GM21526 (cell line): ENCODE measurements at regions not wholly inside any gene's neighbourhood (a gene's known extent, or its start where the extent isn't known, plus 50 kb on each side); places are given as distances from the start of the nearest gene placed in this dataset.

Experiments used
- ATAC-seq: cut with Tn5 transposase; IDR thresholded peaks from one replicate; pipeline ENCODE4 v1.9.1; 2021; ENCODE audit warnings: moderate library complexity; ENCODE audit not compliant: unreplicated experiment, low FRiP score

DNA sequence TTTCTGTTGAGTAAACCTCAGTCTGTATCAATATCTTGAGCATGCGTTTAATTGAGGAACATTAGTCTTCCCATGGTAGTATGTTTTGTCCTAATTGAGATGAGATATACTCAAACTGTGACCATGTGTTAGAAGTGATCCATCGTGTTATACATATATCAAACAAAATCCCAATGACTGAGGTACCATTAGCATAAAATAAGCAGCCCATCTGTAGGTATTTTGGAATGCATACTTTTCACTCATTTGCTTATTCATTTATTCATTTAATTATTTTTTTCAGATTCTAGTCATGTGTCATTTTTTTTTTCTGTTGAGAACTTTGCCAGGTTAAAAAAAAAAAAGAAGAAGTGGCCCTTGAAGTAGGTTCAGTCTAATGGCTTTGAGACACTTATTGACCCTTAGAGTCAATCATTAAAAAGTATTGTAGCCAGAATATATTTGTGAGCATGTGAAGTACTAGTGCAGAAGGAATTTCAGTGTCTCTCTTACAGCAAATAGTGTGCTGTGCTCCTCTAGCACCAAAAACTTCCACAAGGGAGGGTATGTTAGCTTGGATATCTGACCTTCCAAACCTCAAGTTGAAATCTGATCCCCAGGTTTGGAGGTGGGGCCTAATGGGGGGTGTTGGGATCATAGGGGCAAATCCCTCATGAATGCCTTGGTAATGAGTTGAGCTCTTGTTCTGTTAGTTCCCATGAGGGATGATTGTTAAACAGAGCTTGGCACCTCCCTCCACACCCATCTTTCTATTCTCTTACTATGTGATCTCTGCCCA lies 130.8 kb upstream of the NPY2R start:
- no peak for ATAC-seq

DNA sequence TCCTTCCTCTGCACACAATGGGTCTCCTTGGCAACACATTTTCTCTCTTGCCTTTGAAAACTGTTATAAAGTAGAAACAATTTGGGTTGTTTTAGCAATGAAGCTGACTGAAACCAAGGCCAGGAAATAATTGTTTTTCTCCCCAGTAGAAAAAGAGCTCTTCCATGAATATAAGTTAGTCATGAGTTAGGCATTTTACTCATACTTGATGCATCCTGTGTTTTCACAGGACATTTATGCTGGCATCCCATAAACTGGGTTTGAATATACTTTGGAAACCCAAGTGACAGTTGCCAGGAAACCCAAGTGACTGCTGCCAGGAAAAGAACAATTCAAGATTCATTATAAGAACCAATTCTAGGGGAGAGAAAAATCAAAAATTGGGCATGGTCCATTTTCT lies 128.6 kb upstream of the NPY2R start:
- no peak for ATAC-seq

- ATAC-seq: no peak
Observed at GRCh38 chr4:155081222-155081621, 127.2 kb upstream of the NPY2R start.

- ATAC-seq: no peak
Observed at GRCh38 chr4:155085843-155086530, 122.4 kb upstream of the NPY2R start.

DNA sequence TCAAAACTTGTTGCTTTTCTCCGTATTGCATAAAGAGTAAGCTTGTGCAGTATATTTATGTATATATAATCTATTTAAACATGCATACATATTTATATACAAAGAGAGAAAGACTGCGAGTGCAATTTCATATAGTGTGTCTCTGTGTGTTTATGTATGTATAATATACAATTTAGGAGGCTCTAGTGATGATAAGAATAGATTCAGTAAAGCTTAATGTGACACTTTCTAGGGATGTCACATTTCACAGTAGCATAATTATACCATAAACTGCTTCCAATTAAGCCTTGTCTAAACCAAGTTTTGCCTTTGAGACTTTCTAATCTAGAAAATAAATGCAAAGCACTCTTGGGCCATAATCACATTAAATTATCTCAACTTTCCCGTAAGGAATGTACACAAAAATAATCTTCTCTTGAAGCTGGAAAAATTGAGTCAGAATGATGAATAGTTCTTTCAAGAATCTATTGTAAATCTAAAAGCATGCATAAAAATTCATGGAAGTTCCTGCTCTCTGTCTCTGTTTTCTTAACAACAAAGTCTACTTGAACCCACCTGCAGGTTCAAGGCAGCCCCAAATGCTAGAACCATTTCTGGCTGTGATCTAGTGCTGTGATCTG lies 114.1 kb upstream of the NPY2R start:
- no peak for ATAC-seq

DNA sequence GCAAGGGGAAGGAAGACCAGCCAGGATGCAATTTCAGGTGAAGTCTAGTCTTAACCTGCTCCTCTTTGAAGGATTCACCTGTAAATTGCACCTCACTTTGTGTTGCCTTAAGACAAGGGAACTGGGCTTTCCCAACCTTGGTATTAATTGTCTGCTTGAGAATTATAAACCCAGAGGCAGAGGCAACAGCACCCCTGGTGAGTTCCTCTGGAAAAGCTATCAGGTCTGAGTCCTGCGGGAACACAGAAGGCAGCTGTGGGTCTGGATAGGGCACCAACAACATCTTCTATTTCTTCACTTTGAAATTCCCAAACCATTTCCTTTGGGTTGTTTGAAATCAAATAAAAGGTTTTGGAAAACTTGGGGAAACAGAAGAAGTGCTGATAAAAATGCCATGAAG lies 109.2 kb upstream of the NPY2R start:
- ATAC-seq: no peak

DNA sequence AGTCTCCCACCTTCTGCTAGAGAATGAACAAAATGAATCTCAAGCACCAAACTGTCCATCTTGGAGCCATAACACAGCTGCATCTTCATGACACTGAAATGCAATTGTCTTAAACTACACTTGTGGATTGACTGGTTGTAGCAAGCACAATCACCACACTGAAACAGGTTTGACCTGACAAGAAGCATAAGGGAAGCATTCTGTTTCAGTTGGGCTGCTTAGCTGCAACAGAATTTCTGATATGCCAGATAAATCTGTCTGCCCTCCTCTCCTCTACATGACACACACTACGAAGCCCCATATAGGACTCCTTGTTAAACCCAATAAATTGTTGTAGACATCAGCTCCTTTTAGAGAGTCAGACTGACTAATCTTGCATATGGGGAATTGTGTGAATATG lies 101.8 kb upstream of the NPY2R start:
- no peak for ATAC-seq

GRCh38 chr4:155107059-155107458 lies 101.4 kb upstream of the NPY2R start:
- ATAC-seq: no peak

- no peak for ATAC-seq
Observed at GRCh38 chr4:155114790-155115189, 93.6 kb upstream of the NPY2R start.

- no peak for ATAC-seq
Observed at GRCh38 chr4:155119006-155119405, 89.4 kb upstream of the NPY2R start.

GRCh38 chr4:155120536-155120935 lies 87.9 kb upstream of the NPY2R start:
- ATAC-seq: no peak

DNA sequence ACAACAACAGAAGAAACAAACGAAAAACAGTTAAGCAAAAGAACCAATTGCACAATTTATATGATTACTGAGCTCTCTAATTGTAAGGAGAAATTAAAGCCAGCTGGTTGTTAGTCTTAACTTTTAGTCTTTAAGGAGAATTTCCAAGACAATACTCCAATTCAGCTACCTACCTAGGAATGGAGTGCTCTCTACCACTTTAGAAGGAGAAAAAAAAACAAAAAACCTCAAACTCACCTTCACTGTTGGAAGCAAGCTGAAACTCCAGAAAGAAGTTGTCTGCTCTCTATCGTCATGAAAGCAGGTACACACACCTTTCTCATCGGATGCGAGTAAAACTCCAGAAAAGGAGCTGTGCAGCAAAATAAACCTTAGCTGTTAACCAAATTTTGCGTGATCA lies 86.1 kb upstream of the NPY2R start:
- ATAC-seq: no peak

- no peak for ATAC-seq
Observed at GRCh38 chr4:155134136-155134535, 74.3 kb upstream of the NPY2R start.

DNA sequence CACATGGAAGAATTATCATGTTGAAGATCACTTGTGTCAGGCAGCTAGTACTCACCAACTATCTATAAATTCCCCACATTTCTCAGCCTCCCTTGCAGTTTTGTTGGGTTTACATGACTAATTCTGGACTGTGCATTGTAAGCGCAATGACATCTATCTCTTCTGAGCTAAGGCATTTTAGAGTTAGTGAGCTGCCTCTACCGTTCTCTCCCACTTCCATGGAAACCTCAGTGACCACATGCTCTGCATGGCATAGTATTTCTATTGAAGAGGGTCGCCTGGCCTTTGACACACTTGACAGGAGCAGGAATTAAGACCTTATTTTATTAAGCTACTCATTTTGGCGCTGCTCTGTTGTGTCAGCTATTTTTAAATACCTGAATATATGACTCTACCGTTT lies 67.5 kb upstream of the NPY2R start:
- no peak for ATAC-seq

- ATAC-seq: no peak
Observed at GRCh38 chr4:155143512-155143911, 64.9 kb upstream of the NPY2R start.
